Prostate gland (tissue), 2 donors: ENCODE measurements at regions not wholly inside any gene's neighbourhood (a gene's known extent, or its start where the extent isn't known, plus 50 kb on each side); places are given as distances from the start of the nearest gene placed in this dataset.

ENCODE experiments used
- DNase-seq: peaks from one replicate; pipeline ENCODE4 v3.0.0-alpha.2; 2019; ENCODE audit warnings: low spot score
- H3K27ac ChIP-seq, 2 donors: fragments of 200-600 bp; sonication (generic); 2 replicates each; pipeline ENCODE4 v1.5.1; 2017 to 2019
- H3K27me3 ChIP-seq: fragments of 200-600 bp; sonication (generic); replicated peaks from 2 replicates; pipeline ENCODE4 v1.5.1; 2019; ENCODE audit not compliant: insufficient read depth
- H3K36me3 ChIP-seq, 2 donors: fragments of 200-600 bp; sonication (generic); 1 replicate in 1 of 2; 2 replicates in 1 of 2; pipeline versions ENCODE4 v1.5.1 to v1.8.1; 2017 to 2019
- H3K4me1 ChIP-seq: fragments of 200-600 bp; sonication (generic); replicated peaks from 2 replicates; pipeline ENCODE4 v1.5.1; 2019
- H3K4me3 ChIP-seq, 2 donors: fragments of 200-600 bp; sonication (generic); 2 replicates each; pipeline ENCODE4 v1.5.1; 2017 to 2019
- H3K9me3 ChIP-seq: fragments of 200-600 bp; sonication (generic); 2 replicates; pipeline ENCODE4 v1.5.1; 2017
- POLR2A ChIP-seq: fragments of 450-650 bp; IDR thresholded peaks from one replicate; pipeline ENCODE4 v1.6.1; 2016; ENCODE audit warnings: antibody characterized with exemption, mild to moderate bottlenecking
- POLR2AphosphoS5 ChIP-seq: sonication (generic); formaldehyde crosslinking; IDR thresholded peaks from one replicate; pipeline ENCODE4 v1.6.1; 2017; ENCODE audit warnings: antibody characterized with exemption
- WGBS: methylation state at CpG from one replicate; pipeline ENCODE4 v1.1.5; 2018; 5-methylcytosine and 5-hydroxymethylcytosine counted together
- intact Hi-C: fragments of 100-400 bp; cut with DNase I; formaldehyde crosslinking; loops from one replicate; pipeline ENCODE4 v1.14.2; 2022
- TF ChIP-seq, protein P1 (sequence below), 4 experiments: fragments of 200-600 bp in 2 of 4; fragments of 450-650 bp in 2 of 4; sonication (generic) in 2 of 4; IDR thresholded peaks; 1 replicate in 3 of 4; 2 replicates in 1 of 4; pipeline ENCODE4 v1.5.1; 2016 to 2019; ENCODE audit warnings: antibody characterized with exemption in 4 of 4, mild to moderate bottlenecking in 2 of 4, moderate library complexity in 2 of 4

DNA sequence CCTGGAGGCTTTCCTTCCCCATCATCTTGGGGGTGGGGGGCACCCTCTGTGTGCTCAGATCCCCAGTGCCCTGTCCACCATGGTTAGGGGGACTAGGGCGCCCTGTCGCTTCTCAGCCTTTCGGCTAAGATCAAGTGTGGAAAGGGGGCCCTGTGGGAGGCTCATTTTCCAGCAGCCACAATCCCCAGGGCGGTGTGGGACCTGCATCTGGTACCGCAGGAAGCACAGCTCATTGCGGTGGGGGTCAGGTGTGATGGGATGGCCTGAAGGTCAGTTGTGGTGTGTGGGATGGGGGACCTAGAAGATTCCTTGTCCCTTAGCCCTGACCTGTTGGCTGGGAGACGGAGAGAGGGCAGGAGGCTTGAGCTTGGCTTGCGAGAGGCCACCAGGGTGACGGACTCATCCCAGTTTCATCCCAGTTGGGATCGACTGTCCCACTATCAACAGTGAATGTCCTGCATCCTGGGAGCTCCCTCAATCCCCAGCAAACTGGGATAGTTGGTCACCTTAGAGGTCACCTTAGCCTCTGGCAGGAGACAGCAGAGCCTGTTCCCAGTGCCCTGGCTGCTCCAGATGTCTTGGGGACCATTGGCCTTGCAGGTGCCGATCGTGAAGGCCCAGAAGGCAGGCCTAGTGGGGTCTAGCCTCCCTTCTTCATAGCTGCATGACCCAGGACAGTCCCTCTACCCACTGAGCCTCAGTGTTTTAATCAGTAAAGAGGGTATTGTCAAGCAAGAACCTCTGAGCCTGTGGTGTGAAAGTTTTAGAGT, 64.5 kb upstream of the PMEPA1 start:
- H3K4me1 ChIP-seq, result peaks cover 4% of the 10 kb centered on the region
- no peaks in the 10 kb centered on the region for H3K27me3 ChIP-seq
- TF ChIP-seq, protein P1, sequence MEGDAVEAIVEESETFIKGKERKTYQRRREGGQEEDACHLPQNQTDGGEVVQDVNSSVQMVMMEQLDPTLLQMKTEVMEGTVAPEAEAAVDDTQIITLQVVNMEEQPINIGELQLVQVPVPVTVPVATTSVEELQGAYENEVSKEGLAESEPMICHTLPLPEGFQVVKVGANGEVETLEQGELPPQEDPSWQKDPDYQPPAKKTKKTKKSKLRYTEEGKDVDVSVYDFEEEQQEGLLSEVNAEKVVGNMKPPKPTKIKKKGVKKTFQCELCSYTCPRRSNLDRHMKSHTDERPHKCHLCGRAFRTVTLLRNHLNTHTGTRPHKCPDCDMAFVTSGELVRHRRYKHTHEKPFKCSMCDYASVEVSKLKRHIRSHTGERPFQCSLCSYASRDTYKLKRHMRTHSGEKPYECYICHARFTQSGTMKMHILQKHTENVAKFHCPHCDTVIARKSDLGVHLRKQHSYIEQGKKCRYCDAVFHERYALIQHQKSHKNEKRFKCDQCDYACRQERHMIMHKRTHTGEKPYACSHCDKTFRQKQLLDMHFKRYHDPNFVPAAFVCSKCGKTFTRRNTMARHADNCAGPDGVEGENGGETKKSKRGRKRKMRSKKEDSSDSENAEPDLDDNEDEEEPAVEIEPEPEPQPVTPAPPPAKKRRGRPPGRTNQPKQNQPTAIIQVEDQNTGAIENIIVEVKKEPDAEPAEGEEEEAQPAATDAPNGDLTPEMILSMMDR (IDR thresholded peaks at IDR 0.05), result no peak
- TF ChIP-seq POLR2AphosphoS5, result no peak
- TF ChIP-seq POLR2A, result no peak
- no peaks in the 10 kb centered on the region for H3K9me3 ChIP-seq
- peak overlapping the region; percentile 77 to 93 for H3K27ac ChIP-seq
- H3K4me3 ChIP-seq, result no peak overlapping the region
- no peaks in the 10 kb centered on the region for H3K36me3 ChIP-seq
- no peak for DNase-seq
- WGBS, result 97% methylated on average over 12 of the region's 12 CpGs
- intact Hi-C loops, result no loop called here

DNA sequence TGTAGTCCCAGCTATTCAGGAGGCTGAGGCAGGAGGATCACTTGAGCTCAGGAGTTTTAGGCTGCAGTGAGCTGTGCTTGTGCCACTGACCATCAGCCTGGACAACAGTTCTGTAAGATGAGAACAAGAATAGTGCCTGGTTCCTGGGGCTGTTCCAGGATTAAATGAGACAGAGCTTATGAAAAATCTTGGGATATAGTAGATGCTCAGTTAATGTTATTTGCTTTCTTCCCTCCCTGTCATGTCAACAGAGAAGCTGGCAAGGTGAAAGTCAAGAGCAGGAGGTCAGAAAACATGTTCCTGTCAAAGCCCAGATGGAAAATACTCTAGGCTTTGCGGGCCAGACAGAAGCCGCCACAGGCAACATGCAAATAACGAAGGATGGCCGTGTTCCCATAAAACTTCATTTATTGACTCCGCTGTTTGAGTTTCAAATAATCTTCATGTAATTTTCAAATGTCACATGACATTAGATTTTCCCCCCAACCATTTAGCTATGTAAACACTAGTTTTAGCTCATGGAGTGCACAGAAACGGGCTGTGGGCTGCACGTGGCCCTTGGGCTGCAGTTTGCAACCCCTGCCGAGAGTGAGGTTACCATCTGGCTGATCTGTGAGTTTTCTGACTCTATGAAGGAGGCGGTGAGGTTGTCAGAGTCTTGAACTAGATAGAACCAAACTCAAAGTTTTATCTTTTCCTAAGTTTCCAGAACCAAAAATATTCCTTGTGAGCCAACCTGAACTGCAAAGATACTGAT, 63.4 kb upstream of the PMEPA1 start:
- 45% methylated on average over 9 of the region's 9 CpGs for WGBS
- peak; percentile 85 for DNase-seq
- H3K9me3 ChIP-seq, result no peaks in the 10 kb centered on the region
- no peak overlapping the region for H3K4me3 ChIP-seq
- peak overlapping the region; percentile 77 to 93 for H3K27ac ChIP-seq
- peaks cover 4% of the 10 kb centered on the region for H3K4me1 ChIP-seq
- no peaks in the 10 kb centered on the region for H3K36me3 ChIP-seq
- TF ChIP-seq POLR2A, result no peak
- TF ChIP-seq, protein P1 (IDR thresholded peaks at IDR 0.05), result no peak
- peak; percentile 92 for TF ChIP-seq POLR2AphosphoS5
- intact Hi-C loops, result no loop called here
- no peaks in the 10 kb centered on the region for H3K27me3 ChIP-seq

DNA sequence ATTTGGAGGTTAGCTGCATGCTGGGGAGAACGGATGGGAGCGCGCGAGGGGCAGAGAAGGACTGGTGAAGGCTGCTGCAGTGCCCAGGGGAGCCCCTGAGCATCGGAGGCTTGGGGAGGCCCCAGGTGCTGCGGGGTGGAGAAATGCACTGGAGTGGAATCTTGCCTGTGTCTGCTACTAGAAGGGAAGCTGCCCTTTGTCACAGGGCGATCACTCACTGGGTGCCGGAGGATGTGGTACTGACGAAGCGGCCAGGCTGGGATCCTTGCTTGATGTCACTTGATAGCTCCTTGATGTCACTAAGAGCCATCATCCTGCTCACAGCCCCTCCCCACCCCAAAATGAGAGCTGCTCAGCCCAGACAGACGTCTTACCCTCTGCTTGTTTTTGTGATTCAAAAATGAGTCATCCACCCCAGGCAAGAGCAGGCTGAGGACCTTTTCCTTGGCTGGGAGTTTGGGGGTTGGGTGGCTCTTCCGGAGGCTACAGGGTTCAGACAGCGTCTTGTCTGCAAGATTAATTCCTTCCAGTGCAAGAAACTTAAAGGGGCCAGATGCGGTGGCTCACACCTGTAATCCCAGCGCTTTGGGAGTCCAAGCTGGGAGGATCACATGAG, 62.6 kb upstream of the PMEPA1 start:
- no peaks in the 10 kb centered on the region for H3K36me3 ChIP-seq
- no peaks in the 10 kb centered on the region for H3K27me3 ChIP-seq
- intact Hi-C loops, result no loop called here
- no peak for DNase-seq
- no peaks in the 10 kb centered on the region for H3K9me3 ChIP-seq
- H3K4me1 ChIP-seq, result peaks cover 4% of the 10 kb centered on the region
- H3K4me3 ChIP-seq, result no peak overlapping the region
- H3K27ac ChIP-seq, result peak overlapping the region; percentile 77 to 93
- 67% methylated on average over 15 of the region's 15 CpGs for WGBS
- TF ChIP-seq POLR2A (no peak), POLR2AphosphoS5 (no peak)
- TF ChIP-seq, protein P1 (IDR thresholded peaks at IDR 0.05), result no peak

DNA sequence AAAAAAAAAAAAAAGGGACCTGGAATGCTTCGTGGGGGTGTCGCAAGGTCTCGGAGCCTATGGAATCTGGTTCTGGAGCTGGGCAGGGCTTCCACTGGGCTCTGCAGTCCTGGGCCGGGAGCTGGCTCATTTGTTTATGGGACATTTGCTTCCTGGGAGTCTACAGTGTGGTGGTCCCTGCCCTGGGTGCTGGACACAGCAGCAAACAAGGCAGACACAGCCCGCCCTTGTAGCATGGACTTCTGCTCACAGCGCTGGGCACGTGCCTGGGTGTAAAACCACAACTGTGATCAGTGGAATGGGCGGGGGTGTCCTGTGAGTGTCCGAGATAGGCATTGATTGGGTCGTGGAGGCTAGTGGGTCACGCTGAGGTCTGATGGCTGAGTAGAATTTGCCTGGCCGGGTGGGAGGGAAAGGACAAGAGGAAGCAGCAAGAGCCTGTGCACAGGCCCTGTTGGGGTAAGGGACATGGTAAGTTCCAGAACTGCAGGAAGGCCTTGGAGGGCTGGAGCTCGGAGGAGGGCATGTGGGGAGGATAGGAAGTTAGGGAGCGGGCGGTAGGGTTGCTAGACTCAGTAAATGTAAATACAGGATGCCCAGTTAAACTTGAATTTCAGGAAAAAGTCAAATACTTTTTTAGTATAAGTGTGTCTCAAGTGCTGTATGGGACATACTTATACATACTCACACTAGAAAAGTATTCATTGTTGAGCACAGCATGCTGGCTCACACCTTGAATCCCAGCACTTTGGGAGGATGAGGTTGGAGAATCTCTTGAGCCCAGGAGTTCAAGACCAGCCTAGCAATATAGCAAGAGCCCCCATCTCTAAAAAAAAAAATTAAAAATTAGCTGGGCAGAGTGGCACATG, 61.3 kb upstream of the PMEPA1 start:
- 83% methylated on average over 15 of the region's 15 CpGs for WGBS
- Histone ChIP-seq H3K4me3 (no peak overlapping the region), H3K36me3 (no peaks in the 10 kb centered on the region), H3K9me3 (no peaks in the 10 kb centered on the region), H3K4me1 (peaks cover 4% of the 10 kb centered on the region), H3K27me3 (no peaks in the 10 kb centered on the region), H3K27ac (peak overlapping the region; percentile 77 to 93)
- TF ChIP-seq POLR2AphosphoS5, result no peak
- TF ChIP-seq POLR2A, result no peak
- TF ChIP-seq, protein P1 (IDR thresholded peaks at IDR 0.05), result no peak
- no peak for DNase-seq
- intact Hi-C loops, result no loop called here
